Thyroid gland (tissue), 4 donors: ENCODE measurements at regions not wholly inside any gene's neighbourhood (a gene's known extent, or its start where the extent isn't known, plus 50 kb on each side); places are given as distances from the start of the nearest gene placed in this dataset.

Experiments used
- DNase-seq, 2 donors: peaks; one replicate each; pipeline ENCODE4 v3.0.0-alpha.2; 2019
- H3K27ac ChIP-seq, 3 donors: fragments of 200-600 bp; sonication (generic); 1 replicate in 2 of 3; 2 replicates in 1 of 3; pipeline ENCODE4 v1.5.1; 2016 to 2019; ENCODE audit warnings: mild to moderate bottlenecking in 1 of 3, moderate library complexity in 1 of 3
- H3K27me3 ChIP-seq: fragments of 200-600 bp; sonication (generic); one replicate; pipeline ENCODE4 v1.5.1; 2019
- H3K36me3 ChIP-seq, 2 donors: fragments of 200-600 bp; sonication (generic); one replicate each; pipeline ENCODE4 v1.5.1; 2016 to 2019
- H3K4me1 ChIP-seq, 2 donors: fragments of 200-600 bp; sonication (generic); one replicate each; pipeline ENCODE4 v1.5.1; 2017 to 2019
- H3K4me3 ChIP-seq, 3 donors: fragments of 200-600 bp; sonication (generic); replicated peaks in 1 of 3; 1 replicate in 2 of 3; 2 replicates in 1 of 3; pipeline ENCODE4 v1.5.1; 2016; ENCODE audit warnings: mild to moderate bottlenecking in 1 of 3
- H3K9me3 ChIP-seq: fragments of 200-600 bp; sonication (generic); one replicate; pipeline ENCODE4 v1.5.1; 2017
- CTCF ChIP-seq, 6 experiments: fragments of 200-600 bp in 3 of 6; fragments of 450-650 bp in 3 of 6; sonication (generic) in 3 of 6; IDR thresholded peaks; one replicate each; pipeline ENCODE4 v1.5.1; 2016 to 2019; ENCODE audit warnings: antibody characterized with exemption in 6 of 6, mild to moderate bottlenecking in 2 of 6, inconsistent platforms in 1 of 6, moderate library complexity in 1 of 6
- POLR2A ChIP-seq, 2 donors: fragments of 450-650 bp; IDR thresholded peaks; one replicate each; pipeline ENCODE4 v1.6.1; 2017; ENCODE audit warnings: antibody characterized with exemption in 2 of 2, mild to moderate bottlenecking in 2 of 2, moderate library complexity in 1 of 2
- WGBS, 2 donors: methylation state at CpG; one replicate each; pipeline ENCODE4 v1.1.5; 2017; 5-methylcytosine and 5-hydroxymethylcytosine counted together
- intact Hi-C: fragments of 100-400 bp; cut with DNase I; formaldehyde crosslinking; loops from one replicate; pipeline ENCODE4 v1.15.1; 2023

DNA sequence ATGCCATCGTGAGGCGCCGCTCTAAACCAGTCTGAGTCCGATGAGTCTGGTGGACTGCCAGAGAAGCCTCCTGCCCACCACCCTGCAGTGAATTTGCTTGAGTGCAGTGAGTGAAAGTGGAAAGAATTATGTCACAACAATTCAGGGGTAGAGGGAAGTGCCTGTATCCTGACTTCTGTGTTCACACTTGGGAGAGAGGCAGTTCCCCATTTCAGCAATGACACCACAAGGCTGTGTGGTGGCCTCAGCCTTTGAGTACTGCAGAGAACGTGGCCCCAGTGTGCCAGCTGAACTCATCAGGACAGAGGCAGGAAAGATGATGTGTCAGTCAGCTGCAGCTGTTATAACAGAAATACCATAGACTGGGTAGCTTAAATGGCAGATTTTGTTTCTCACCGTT, 155.6 kb downstream of the COG6 start:
- H3K27ac ChIP-seq = no peak overlapping the region
- WGBS, 2 donors = 79 to 84% methylated on average over 6 of the region's 6 CpGs
- no peaks in the 10 kb centered on the region for H3K27me3 ChIP-seq
- DNase-seq = no peak
- H3K9me3 ChIP-seq = no peaks in the 10 kb centered on the region
- no peak overlapping the region for H3K4me3 ChIP-seq
- no peaks in the 10 kb centered on the region for H3K36me3 ChIP-seq
- TF ChIP-seq CTCF (IDR thresholded peaks at IDR 0.05) = no peak
- no peak for TF ChIP-seq POLR2A (IDR thresholded peaks at IDR 0.05)
- intact Hi-C loops = no loop called here
- H3K4me1 ChIP-seq = no peaks in the 10 kb centered on the region

GRCh38 chr13:39811696-39812095, 156.2 kb downstream of the COG6 start:
- intact Hi-C loops = no loop called here
- Histone ChIP-seq H3K36me3 (no peaks in the 10 kb centered on the region), H3K4me1 (no peaks in the 10 kb centered on the region), H3K27ac (no peak overlapping the region), H3K4me3 (no peak overlapping the region), H3K9me3 (no peaks in the 10 kb centered on the region), H3K27me3 (no peaks in the 10 kb centered on the region)
- DNase-seq = no peak
- no peak for TF ChIP-seq POLR2A (IDR thresholded peaks at IDR 0.05)
- TF ChIP-seq CTCF (IDR thresholded peaks at IDR 0.05) = no peak
- 93 to 96% methylated on average over 5 of the region's 5 CpGs for whole genome bisulfite sequencing, 2 donors

GRCh38 chr13:39815345-39816111, 160.1 kb downstream of the COG6 start:
- DNase-seq = no peak
- no peak for TF ChIP-seq POLR2A (IDR thresholded peaks at IDR 0.05)
- TF ChIP-seq CTCF (IDR thresholded peaks at IDR 0.05) = no peak
- intact Hi-C loops = no loop called here
- no peaks in the 10 kb centered on the region for H3K36me3 ChIP-seq
- no peaks in the 10 kb centered on the region for H3K9me3 ChIP-seq
- WGBS, 2 donors = 66 to 69% methylated on average over 5 of the region's 5 CpGs
- H3K27ac ChIP-seq = no peak overlapping the region
- H3K4me1 ChIP-seq = no peaks in the 10 kb centered on the region
- H3K27me3 ChIP-seq = no peaks in the 10 kb centered on the region
- H3K4me3 ChIP-seq = no peak overlapping the region

GRCh38 chr13:39816936-39817335, 161.5 kb downstream of the COG6 start:
- H3K27me3 ChIP-seq = no peaks in the 10 kb centered on the region
- TF ChIP-seq CTCF (IDR thresholded peaks at IDR 0.05) (no peak), POLR2A (IDR thresholded peaks at IDR 0.05) (no peak)
- WGBS, 2 donors = 92 to 96% methylated on average over 6 of the region's 6 CpGs
- no peak overlapping the region for H3K27ac ChIP-seq
- H3K36me3 ChIP-seq = no peaks in the 10 kb centered on the region
- no peaks in the 10 kb centered on the region for H3K4me1 ChIP-seq
- H3K9me3 ChIP-seq = no peaks in the 10 kb centered on the region
- no peak overlapping the region for H3K4me3 ChIP-seq
- intact Hi-C loops = no loop called here
- no peak for DNase-seq

GRCh38 chr13:39818953-39819352, 163.5 kb downstream of the COG6 start:
- intact Hi-C loops = no loop called here
- H3K4me3 ChIP-seq = no peak overlapping the region
- DNase-seq = no peak
- no peak overlapping the region for H3K27ac ChIP-seq
- H3K36me3 ChIP-seq = no peaks in the 10 kb centered on the region
- H3K9me3 ChIP-seq = no peaks in the 10 kb centered on the region
- no peaks in the 10 kb centered on the region for H3K4me1 ChIP-seq
- TF ChIP-seq POLR2A (IDR thresholded peaks at IDR 0.05) = no peak
- TF ChIP-seq CTCF (IDR thresholded peaks at IDR 0.05) = no peak
- H3K27me3 ChIP-seq = no peaks in the 10 kb centered on the region
- WGBS, 2 donors = 73 to 78% methylated on average over 5 of the region's 5 CpGs
